Neural progenitor cell (in vitro differentiated cells): ENCODE measurements at regions not wholly inside any gene's neighbourhood (a gene's known extent, or its start where the extent isn't known, plus 50 kb on each side); places are given as distances from the start of the nearest gene placed in this dataset.

Source experiments
- DNase-seq: peaks from one replicate; pipeline ENCODE4 v3.0.0-alpha.2; 2016; ENCODE audit warnings: low spot score
- H2AFZ ChIP-seq: fragments of 200-600 bp; sonication (generic); replicated peaks from 2 replicates; pipeline ENCODE4 v1.6.1; 2016; ENCODE audit warnings: antibody characterized with exemption
- H3F3A ChIP-seq: fragments of 200-600 bp; sonication (generic); 2 replicates; pipeline ENCODE4 v1.6.1; 2016; ENCODE audit warnings: antibody characterized with exemption, low read depth
- H3K27ac ChIP-seq: fragments of 200-600 bp; sonication (generic); 2 replicates; pipeline ENCODE4 v1.5.1; 2016; ENCODE audit warnings: mild to moderate bottlenecking
- H3K27me3 ChIP-seq: fragments of 200-600 bp; sonication (generic); 2 replicates; pipeline ENCODE4 v1.6.1; 2016; ENCODE audit warnings: mild to moderate bottlenecking, moderate library complexity
- H3K36me3 ChIP-seq: fragments of 200-600 bp; sonication (generic); 2 replicates; pipeline ENCODE4 v1.5.1; 2016
- H3K4me1 ChIP-seq: fragments of 200-600 bp; sonication (generic); 2 replicates; pipeline ENCODE4 v1.6.1; 2016; ENCODE audit warnings: mixed run types
- H3K4me2 ChIP-seq: fragments of 200-600 bp; sonication (generic); 2 replicates; pipeline ENCODE4 v1.6.1; 2016
- H3K4me3 ChIP-seq: fragments of 200-600 bp; sonication (generic); 2 replicates; pipeline ENCODE4 v1.5.1; 2016
- H3K79me2 ChIP-seq: fragments of 200-600 bp; sonication (generic); 2 replicates; pipeline ENCODE4 v1.6.1; 2016; ENCODE audit warnings: low read depth
- H3K9ac ChIP-seq: fragments of 200-600 bp; sonication (generic); 2 replicates; pipeline ENCODE4 v1.6.1; 2016
- H3K9me3 ChIP-seq: fragments of 200-600 bp; sonication (generic); 2 replicates; pipeline ENCODE4 v1.5.1; 2016; ENCODE audit warnings: low read depth
- H4K20me1 ChIP-seq: fragments of 200-600 bp; sonication (generic); 2 replicates; pipeline ENCODE4 v1.6.1; 2016; ENCODE audit warnings: low read depth
- H3K27ac Mint-ChIP-seq: 3 replicates; pipeline ENCODE4 v1.8.0; 2021; ENCODE audit warnings: mixed read lengths
- H3K27me3 Mint-ChIP-seq: 2 replicates; pipeline ENCODE4 v1.8.0; 2022; ENCODE audit warnings: low read depth, mild to moderate bottlenecking, inconsistent platforms, moderate library complexity, mixed read lengths; ENCODE audit not compliant: insufficient read depth
- H3K36me3 Mint-ChIP-seq: 3 replicates; pipeline ENCODE4 v1.8.0; 2021; ENCODE audit warnings: mixed read lengths
- H3K4me1 Mint-ChIP-seq: 3 replicates; pipeline ENCODE4 v1.8.0; 2021; ENCODE audit warnings: mixed read lengths
- H3K4me3 Mint-ChIP-seq: 3 replicates; pipeline ENCODE4 v1.8.0; 2021; ENCODE audit warnings: mild to moderate bottlenecking, moderate library complexity, mixed read lengths
- H3K9me3 Mint-ChIP-seq: 3 replicates; pipeline ENCODE4 v1.8.0; 2020; ENCODE audit warnings: mixed read lengths
- EZH2 ChIP-seq: fragments of 200-600 bp; sonication (generic); IDR thresholded peaks from 2 replicates; pipeline ENCODE4 v1.6.1; 2017; ENCODE audit warnings: antibody characterized with exemption, mild to moderate bottlenecking, moderate library complexity
- EZH2phosphoT487 ChIP-seq: fragments of 200-600 bp; sonication (generic); IDR thresholded peaks from 2 replicates; pipeline ENCODE4 v1.6.1; 2017; ENCODE audit warnings: antibody characterized with exemption
- TF ChIP-seq, protein P1 (sequence below): fragments of 200-600 bp; sonication (generic); IDR thresholded peaks from 2 replicates; pipeline ENCODE4 v1.5.1; 2017; ENCODE audit warnings: antibody characterized with exemption, mild to moderate bottlenecking

DNA sequence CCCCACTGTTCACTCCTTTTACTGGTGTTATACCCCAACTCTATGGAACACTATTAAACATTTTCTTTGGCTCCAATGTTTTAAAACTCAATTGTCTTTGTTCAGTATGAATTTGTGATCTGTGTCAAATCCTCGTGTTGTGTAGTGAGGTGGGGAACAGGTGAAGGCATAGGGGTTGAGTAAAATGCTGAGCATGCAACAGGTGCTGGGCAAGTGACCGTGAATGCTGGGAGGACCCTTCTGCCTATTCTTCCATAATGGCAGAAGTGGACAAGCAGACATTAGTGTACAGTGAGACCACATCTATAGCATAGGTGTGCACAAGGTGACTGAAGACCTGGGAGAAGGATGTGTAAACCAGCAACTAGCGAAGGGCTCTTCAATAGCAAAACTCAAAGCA, 1188.0 kb downstream of the UQCRFS1 start:
- TF ChIP-seq, protein P1, sequence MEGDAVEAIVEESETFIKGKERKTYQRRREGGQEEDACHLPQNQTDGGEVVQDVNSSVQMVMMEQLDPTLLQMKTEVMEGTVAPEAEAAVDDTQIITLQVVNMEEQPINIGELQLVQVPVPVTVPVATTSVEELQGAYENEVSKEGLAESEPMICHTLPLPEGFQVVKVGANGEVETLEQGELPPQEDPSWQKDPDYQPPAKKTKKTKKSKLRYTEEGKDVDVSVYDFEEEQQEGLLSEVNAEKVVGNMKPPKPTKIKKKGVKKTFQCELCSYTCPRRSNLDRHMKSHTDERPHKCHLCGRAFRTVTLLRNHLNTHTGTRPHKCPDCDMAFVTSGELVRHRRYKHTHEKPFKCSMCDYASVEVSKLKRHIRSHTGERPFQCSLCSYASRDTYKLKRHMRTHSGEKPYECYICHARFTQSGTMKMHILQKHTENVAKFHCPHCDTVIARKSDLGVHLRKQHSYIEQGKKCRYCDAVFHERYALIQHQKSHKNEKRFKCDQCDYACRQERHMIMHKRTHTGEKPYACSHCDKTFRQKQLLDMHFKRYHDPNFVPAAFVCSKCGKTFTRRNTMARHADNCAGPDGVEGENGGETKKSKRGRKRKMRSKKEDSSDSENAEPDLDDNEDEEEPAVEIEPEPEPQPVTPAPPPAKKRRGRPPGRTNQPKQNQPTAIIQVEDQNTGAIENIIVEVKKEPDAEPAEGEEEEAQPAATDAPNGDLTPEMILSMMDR: no peak
- no peak for TF ChIP-seq EZH2phosphoT487
- no peak for TF ChIP-seq EZH2
- no peaks in the 10 kb centered on the region for H3F3A ChIP-seq
- no peaks in the 10 kb centered on the region for H3K27me3 ChIP-seq
- H3K4me1 Mint-ChIP-seq: peaks cover 29% of the 10 kb centered on the region
- H3K4me1 ChIP-seq: peaks cover 20% of the 10 kb centered on the region
- H3K36me3 ChIP-seq: no peaks in the 10 kb centered on the region
- no peaks in the 10 kb centered on the region for H3K9me3 Mint-ChIP-seq
- H3K9me3 ChIP-seq: no peaks in the 10 kb centered on the region
- no peaks in the 10 kb centered on the region for H3K36me3 Mint-ChIP-seq
- no peak overlapping the region for H3K9ac ChIP-seq
- no peak for DNase-seq
- no peaks in the 10 kb centered on the region for H3K79me2 ChIP-seq
- H4K20me1 ChIP-seq: no peaks in the 10 kb centered on the region
- no peak overlapping the region for H3K4me3 ChIP-seq
- no peak overlapping the region for H3K27ac Mint-ChIP-seq
- H3K4me3 Mint-ChIP-seq: no peak overlapping the region
- H3K4me2 ChIP-seq: no peak overlapping the region
- H3K27ac ChIP-seq: no peak overlapping the region
- H2AFZ ChIP-seq: no peak overlapping the region
- no peaks in the 10 kb centered on the region for H3K27me3 Mint-ChIP-seq

GRCh38 chr19:28023064-28023463, 1189.9 kb downstream of the UQCRFS1 start:
- Mint-ChIP-seq H3K9me3 (no peaks in the 10 kb centered on the region), H3K27ac (peak overlapping the region; percentile 74), H3K36me3 (no peaks in the 10 kb centered on the region), H3K4me1 (peaks cover 44% of the 10 kb centered on the region), H3K27me3 (no peaks in the 10 kb centered on the region), H3K4me3 (no peak overlapping the region)
- no peak overlapping the region for H2AFZ ChIP-seq
- no peak overlapping the region for H3K4me2 ChIP-seq
- H3K4me3 ChIP-seq: no peak overlapping the region
- no peaks in the 10 kb centered on the region for H3K9me3 ChIP-seq
- no peaks in the 10 kb centered on the region for H3K27me3 ChIP-seq
- peaks cover 20% of the 10 kb centered on the region for H3K4me1 ChIP-seq
- no peaks in the 10 kb centered on the region for H4K20me1 ChIP-seq
- no peak overlapping the region for H3K9ac ChIP-seq
- H3K27ac ChIP-seq: no peak overlapping the region
- no peak for DNase-seq
- no peaks in the 10 kb centered on the region for H3F3A ChIP-seq
- H3K36me3 ChIP-seq: no peaks in the 10 kb centered on the region
- no peaks in the 10 kb centered on the region for H3K79me2 ChIP-seq
- no peak for TF ChIP-seq EZH2

DNA sequence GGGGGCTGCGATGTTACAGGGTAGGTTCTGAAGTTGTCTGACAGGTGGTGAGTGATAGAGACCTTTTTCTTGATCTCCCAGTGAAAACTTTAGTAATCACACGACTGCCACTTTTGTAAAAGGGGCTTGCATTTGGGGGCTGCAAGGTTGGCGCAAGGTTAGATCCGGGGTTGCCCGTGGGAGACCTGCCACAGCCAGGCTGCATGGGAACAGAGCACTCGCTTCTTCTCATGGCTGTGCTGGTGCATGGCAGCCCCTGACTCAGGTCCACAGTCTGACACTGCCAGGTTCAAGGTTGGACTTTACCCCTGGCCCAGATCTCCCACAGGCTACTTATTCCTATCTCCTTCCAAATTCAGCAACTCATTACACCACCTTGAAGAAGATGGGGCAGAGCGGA, 1190.4 kb downstream of the UQCRFS1 start:
- TF ChIP-seq, protein P1: no peak
- TF ChIP-seq EZH2phosphoT487: no peak
- no peak for TF ChIP-seq EZH2
- no peaks in the 10 kb centered on the region for H3K36me3 ChIP-seq
- Mint-ChIP-seq H3K36me3 (no peaks in the 10 kb centered on the region), H3K9me3 (no peaks in the 10 kb centered on the region), H3K4me3 (peak overlapping the region; percentile 28), H3K27ac (no peak overlapping the region), H3K4me1 (peaks cover 43% of the 10 kb centered on the region), H3K27me3 (no peaks in the 10 kb centered on the region)
- H3K4me1 ChIP-seq: peaks cover 20% of the 10 kb centered on the region
- H2AFZ ChIP-seq: no peak overlapping the region
- H3K4me2 ChIP-seq: no peak overlapping the region
- no peaks in the 10 kb centered on the region for H3K9me3 ChIP-seq
- no peak overlapping the region for H3K9ac ChIP-seq
- no peak overlapping the region for H3K4me3 ChIP-seq
- H3K79me2 ChIP-seq: no peaks in the 10 kb centered on the region
- no peaks in the 10 kb centered on the region for H3K27me3 ChIP-seq
- no peak overlapping the region for H3K27ac ChIP-seq
- no peak for DNase-seq
- H4K20me1 ChIP-seq: no peaks in the 10 kb centered on the region
- H3F3A ChIP-seq: no peaks in the 10 kb centered on the region

DNA sequence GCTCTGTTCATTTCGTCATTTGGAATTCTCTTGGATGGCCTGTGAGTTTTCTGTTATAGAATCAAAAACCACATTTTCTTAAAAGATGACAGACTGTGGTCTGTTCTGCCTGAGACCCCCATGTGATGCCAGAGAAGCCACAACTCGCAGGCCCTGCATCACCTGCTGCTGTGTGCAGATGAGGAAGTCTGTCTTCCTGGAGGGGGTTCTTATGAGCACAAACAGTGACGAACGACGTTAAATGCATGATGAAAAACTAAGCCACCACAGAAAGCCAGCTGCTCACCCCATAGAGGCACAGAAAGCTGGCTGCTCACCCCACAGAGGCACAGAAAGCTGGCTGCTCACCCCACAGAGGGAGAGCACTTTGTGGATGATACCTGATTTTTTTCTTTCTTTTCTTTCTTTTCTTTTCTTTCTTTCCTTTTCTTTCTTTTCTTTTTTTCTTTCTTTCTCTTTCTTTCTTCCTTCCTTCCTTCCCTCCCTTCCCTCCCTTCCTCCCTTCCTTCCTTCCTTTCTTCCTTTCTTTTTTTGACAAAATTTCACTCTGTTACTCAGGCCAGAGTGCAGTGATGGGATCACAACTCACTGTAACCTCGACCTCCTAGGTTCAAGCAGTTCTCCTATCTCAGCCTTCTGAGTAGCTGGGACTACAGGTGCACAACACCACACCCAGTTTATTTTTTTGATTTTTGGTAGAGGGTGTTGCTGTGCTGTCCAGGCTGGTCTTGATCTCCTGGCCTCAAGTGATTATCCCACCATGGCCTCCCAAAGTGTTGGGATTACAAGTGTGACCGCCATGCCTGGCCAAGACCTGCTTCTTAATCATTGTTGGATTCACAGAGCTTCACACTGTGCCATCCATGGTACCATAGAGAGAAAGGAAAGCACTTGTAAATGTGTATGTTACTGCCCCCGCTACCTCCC, 1191.4 kb downstream of the UQCRFS1 start:
- peak overlapping the region; percentile 50 for H3K27ac Mint-ChIP-seq
- H3K4me1 Mint-ChIP-seq: peaks cover 41% of the 10 kb centered on the region
- no peaks in the 10 kb centered on the region for H3K36me3 Mint-ChIP-seq
- TF ChIP-seq EZH2phosphoT487 (no peak), EZH2 (no peak)
- TF ChIP-seq, protein P1: no peak
- H3K9me3 ChIP-seq: no peaks in the 10 kb centered on the region
- H3K9me3 Mint-ChIP-seq: no peaks in the 10 kb centered on the region
- no peaks in the 10 kb centered on the region for H3K79me2 ChIP-seq
- H3K27me3 ChIP-seq: no peaks in the 10 kb centered on the region
- no peak overlapping the region for H2AFZ ChIP-seq
- no peak overlapping the region for H3K27ac ChIP-seq
- no peak overlapping the region for H3K4me2 ChIP-seq
- no peaks in the 10 kb centered on the region for H3K27me3 Mint-ChIP-seq
- DNase-seq: no peak
- no peaks in the 10 kb centered on the region for H4K20me1 ChIP-seq
- no peak overlapping the region for H3K4me3 ChIP-seq
- no peak overlapping the region for H3K4me3 Mint-ChIP-seq
- no peaks in the 10 kb centered on the region for H3F3A ChIP-seq
- no peaks in the 10 kb centered on the region for H3K36me3 ChIP-seq
- peaks cover 13% of the 10 kb centered on the region for H3K4me1 ChIP-seq
- H3K9ac ChIP-seq: no peak overlapping the region
